HL-60 (cell line): ENCODE measurements at regions not wholly inside any gene's neighbourhood (a gene's known extent, or its start where the extent isn't known, plus 50 kb on each side); places are given as distances from the start of the nearest gene placed in this dataset.

Source experiments
- CTCF ChIP-seq: IDR thresholded peaks from one replicate; pipeline ENCODE4 v1.5.1; 2011; ENCODE audit warnings: low read length, control low read depth, inconsistent platforms; ENCODE audit not compliant: insufficient read depth
- GABPA ChIP-seq: IDR thresholded peaks from 2 replicates; pipeline ENCODE4 v1.6.1; 2012; ENCODE audit warnings: low read depth
- POLR2AphosphoS5 ChIP-seq: IDR thresholded peaks from 2 replicates; pipeline ENCODE4 v1.6.1; 2012; ENCODE audit warnings: low read depth
- REST ChIP-seq: IDR thresholded peaks from 2 replicates; pipeline ENCODE4 v1.6.1; 2012; ENCODE audit warnings: low read depth; ENCODE audit not compliant: insufficient replicate concordance

- no peak for TF ChIP-seq CTCF
- TF ChIP-seq POLR2AphosphoS5: no peak
- TF ChIP-seq REST: no peak
- TF ChIP-seq GABPA: no peak
Observed at GRCh38 chr14:39626589-39627576, 194.7 kb upstream of the FBXO33 start.
